Tibial artery (tissue), 4 donors: ENCODE measurements at regions not wholly inside any gene's neighbourhood (a gene's known extent, or its start where the extent isn't known, plus 50 kb on each side); places are given as distances from the start of the nearest gene placed in this dataset.

Source experiments
- DNase-seq, 2 donors: peaks; one replicate each; pipeline ENCODE4 v3.0.0-alpha.2; 2019
- H3K27ac ChIP-seq, 2 donors: fragments of 200-600 bp; sonication (generic) in 1 of 2; 1 replicate in 1 of 2; 2 replicates in 1 of 2; pipeline ENCODE4 v1.5.1; 2018 to 2019; ENCODE audit warnings: mild to moderate bottlenecking in 1 of 2
- H3K27me3 ChIP-seq, 2 donors: fragments of 200-600 bp; sonication (generic) in 1 of 2; one replicate each; pipeline versions ENCODE4 v1.5.1 to v1.6.0; 2016 to 2019
- H3K36me3 ChIP-seq, 3 donors: fragments of 200-600 bp; sonication (generic) in 2 of 3; one replicate each; pipeline ENCODE4 v1.5.1; 2016 to 2019; ENCODE audit warnings: mild to moderate bottlenecking in 2 of 3
- H3K4me1 ChIP-seq, 4 donors: fragments of 200-600 bp; sonication (generic) in 2 of 4; 1 replicate in 3 of 4; 2 replicates in 1 of 4; pipeline ENCODE4 v1.5.1; 2016 to 2019
- H3K4me3 ChIP-seq, 2 donors: fragments of 200-600 bp; sonication (generic) in 1 of 2; 1 replicate in 1 of 2; 2 replicates in 1 of 2; pipeline ENCODE4 v1.5.1; 2018 to 2019; ENCODE audit warnings: mild to moderate bottlenecking in 2 of 2
- H3K9me3 ChIP-seq, 3 donors: fragments of 200-600 bp; sonication (generic) in 1 of 3; one replicate each; pipeline ENCODE4 v1.5.1; 2016 to 2019
- intact Hi-C: fragments of 100-400 bp; cut with DNase I; formaldehyde crosslinking; loops from one replicate; pipeline ENCODE4 v1.15.0; 2023; ENCODE audit warnings: low total_unique reads
- TF ChIP-seq, protein P1 (sequence below), 2 experiments: fragments of 200-600 bp in 1 of 2; fragments of 450-650 bp in 1 of 2; IDR thresholded peaks; one replicate each; pipeline ENCODE4 v1.5.1; 2017 to 2019; ENCODE audit warnings: antibody characterized with exemption in 2 of 2, mild to moderate bottlenecking in 1 of 2, moderate library complexity in 1 of 2

DNA sequence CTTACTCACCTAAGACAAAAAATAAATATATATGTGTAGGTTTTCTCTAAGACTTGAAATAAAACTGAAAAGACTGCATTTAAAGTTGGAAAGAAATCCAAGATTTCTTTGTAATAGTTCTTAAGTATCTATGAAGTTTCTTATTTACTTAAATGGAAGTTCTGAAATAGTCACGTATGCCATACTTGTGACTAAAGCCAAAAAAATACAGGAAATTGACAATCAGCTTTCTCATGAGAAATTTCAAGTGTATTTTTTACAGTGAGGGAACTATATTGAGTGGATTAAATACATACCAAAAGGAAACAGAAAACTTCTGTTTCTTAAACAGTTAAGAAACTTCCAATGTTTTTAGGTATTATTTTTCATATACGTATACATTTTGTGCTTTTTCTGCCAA is 188.1 kb downstream of the DPY19L2 start:
- Histone ChIP-seq H3K27ac (no peak overlapping the region), H3K36me3 (no peaks in the 10 kb centered on the region), H3K4me3 (no peak overlapping the region), H3K4me1 (peaks cover 0 to 11% (median 0%) of the 10 kb centered on the region in 4 donors), H3K27me3 (no peaks in the 10 kb centered on the region), H3K9me3 (no peaks in the 10 kb centered on the region)
- DNase-seq = no peak
- intact Hi-C loops = no loop called here
- TF ChIP-seq, protein P1, sequence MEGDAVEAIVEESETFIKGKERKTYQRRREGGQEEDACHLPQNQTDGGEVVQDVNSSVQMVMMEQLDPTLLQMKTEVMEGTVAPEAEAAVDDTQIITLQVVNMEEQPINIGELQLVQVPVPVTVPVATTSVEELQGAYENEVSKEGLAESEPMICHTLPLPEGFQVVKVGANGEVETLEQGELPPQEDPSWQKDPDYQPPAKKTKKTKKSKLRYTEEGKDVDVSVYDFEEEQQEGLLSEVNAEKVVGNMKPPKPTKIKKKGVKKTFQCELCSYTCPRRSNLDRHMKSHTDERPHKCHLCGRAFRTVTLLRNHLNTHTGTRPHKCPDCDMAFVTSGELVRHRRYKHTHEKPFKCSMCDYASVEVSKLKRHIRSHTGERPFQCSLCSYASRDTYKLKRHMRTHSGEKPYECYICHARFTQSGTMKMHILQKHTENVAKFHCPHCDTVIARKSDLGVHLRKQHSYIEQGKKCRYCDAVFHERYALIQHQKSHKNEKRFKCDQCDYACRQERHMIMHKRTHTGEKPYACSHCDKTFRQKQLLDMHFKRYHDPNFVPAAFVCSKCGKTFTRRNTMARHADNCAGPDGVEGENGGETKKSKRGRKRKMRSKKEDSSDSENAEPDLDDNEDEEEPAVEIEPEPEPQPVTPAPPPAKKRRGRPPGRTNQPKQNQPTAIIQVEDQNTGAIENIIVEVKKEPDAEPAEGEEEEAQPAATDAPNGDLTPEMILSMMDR (IDR thresholded peaks at IDR 0.05) = no peak

DNA sequence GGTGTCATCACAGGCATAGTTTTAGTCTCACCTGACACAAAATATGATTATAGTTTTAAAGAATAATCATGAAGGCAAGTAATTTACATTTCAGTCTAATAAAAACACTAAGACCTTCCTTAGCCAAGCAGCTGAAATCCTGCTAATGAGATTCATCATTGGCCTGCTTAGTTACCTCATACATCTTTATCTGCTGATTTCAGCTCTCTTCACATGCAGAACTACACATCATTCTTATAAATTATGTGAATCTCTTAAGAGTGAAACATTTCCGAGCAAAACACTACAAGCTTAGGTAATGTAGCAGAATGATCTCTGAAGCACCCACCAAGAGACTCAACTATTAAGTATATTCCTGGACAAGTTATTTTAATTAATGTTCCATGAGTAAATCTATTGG is 198.1 kb downstream of the DPY19L2 start:
- no peaks in the 10 kb centered on the region for H3K27me3 ChIP-seq
- no peaks in the 10 kb centered on the region for H3K36me3 ChIP-seq
- intact Hi-C loops = no loop called here
- H3K4me1 ChIP-seq = peaks cover 0 to 23% (median 4%) of the 10 kb centered on the region in 4 donors
- H3K4me3 ChIP-seq = no peak overlapping the region
- H3K9me3 ChIP-seq = no peaks in the 10 kb centered on the region
- no peak overlapping the region for H3K27ac ChIP-seq
- TF ChIP-seq, protein P1 (IDR thresholded peaks at IDR 0.05) = no peak
- DNase-seq = no peak

DNA sequence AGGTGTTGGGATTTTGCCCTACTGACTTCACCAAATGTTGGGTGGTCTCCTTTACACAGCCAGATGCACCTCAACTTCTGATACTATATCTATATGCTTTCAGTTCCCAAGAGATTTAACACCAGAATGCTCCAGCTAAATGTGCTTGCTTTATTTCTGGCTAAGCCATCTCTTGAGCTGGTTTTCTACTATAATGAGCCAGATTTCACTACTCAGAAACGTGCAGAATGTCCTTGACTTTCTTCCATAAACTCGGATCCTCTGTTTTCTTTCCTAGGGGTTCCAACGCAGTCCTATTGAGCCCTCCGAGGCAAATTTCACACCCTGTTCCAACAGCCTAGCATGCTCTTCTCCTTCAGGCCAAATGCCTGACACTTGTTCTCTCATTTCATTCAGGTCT is 200.3 kb downstream of the DPY19L2 start:
- H3K4me1 ChIP-seq = peaks cover 0 to 23% (median 4%) of the 10 kb centered on the region in 4 donors

DNA sequence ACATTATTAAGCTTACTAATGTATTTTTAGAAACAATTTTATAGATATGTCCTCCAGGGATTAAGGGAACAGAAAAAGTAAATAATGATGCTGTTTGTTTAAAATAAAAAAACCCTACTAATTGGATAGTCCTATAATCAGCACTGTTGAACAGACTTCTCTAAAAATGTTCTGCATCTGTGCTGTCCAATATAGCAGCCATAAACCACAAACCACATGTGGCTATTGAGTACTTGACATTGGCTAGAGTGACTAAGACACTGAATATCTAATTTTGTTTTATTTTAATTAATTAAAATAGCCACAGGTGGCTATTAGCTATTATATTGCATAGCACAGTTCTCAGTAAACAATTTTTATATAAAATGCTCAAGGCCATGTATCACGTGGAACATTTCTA is 210.4 kb downstream of the DPY19L2 start:
- intact Hi-C loops = no loop called here
- Histone ChIP-seq H3K27me3 (no peaks in the 10 kb centered on the region), H3K27ac (no peak overlapping the region), H3K36me3 (no peaks in the 10 kb centered on the region), H3K9me3 (no peaks in the 10 kb centered on the region), H3K4me3 (no peak overlapping the region), H3K4me1 (peaks cover 0 to 8% (median 0%) of the 10 kb centered on the region in 4 donors)
- no peak for DNase-seq
- TF ChIP-seq, protein P1 (IDR thresholded peaks at IDR 0.05) = no peak

More for the DNA sequence above, 200.3 kb downstream of the DPY19L2 start:
- TF ChIP-seq, protein P1 (IDR thresholded peaks at IDR 0.05) = no peak
- Histone ChIP-seq H3K9me3 (no peaks in the 10 kb centered on the region), H3K4me3 (no peak overlapping the region), H3K27ac (peak overlapping the region; percentile 21 to 66), H3K27me3 (no peaks in the 10 kb centered on the region), H3K36me3 (no peaks in the 10 kb centered on the region)
- intact Hi-C loops = no loop called here
- DNase-seq = no peak

DNA sequence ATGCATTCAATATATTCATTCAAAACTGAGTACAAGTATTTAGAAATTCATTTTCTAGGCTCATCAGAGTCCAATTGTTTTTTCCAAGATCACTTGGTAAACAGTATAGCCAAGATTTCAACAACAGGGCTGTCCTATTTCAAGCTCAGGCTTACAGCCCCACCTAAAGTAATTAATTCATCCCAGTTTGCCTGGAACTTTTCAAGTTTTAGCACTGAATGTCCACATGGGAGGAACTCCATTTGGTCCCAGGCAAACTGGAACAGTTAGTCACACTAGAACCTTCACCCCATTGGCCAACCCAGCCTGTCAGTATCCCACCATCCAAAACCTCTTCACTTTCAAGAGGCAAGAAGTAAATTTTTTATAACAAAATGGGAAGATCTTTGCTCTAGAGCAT is 210.9 kb downstream of the DPY19L2 start:
- Histone ChIP-seq H3K4me3 (no peak overlapping the region), H3K27ac (no peak overlapping the region), H3K4me1 (peaks cover 0 to 8% (median 0%) of the 10 kb centered on the region in 4 donors), H3K36me3 (no peaks in the 10 kb centered on the region), H3K9me3 (no peaks in the 10 kb centered on the region), H3K27me3 (no peaks in the 10 kb centered on the region)
- no peak for DNase-seq
- intact Hi-C loops = no loop called here
- TF ChIP-seq, protein P1 (IDR thresholded peaks at IDR 0.05) = no peak

DNA sequence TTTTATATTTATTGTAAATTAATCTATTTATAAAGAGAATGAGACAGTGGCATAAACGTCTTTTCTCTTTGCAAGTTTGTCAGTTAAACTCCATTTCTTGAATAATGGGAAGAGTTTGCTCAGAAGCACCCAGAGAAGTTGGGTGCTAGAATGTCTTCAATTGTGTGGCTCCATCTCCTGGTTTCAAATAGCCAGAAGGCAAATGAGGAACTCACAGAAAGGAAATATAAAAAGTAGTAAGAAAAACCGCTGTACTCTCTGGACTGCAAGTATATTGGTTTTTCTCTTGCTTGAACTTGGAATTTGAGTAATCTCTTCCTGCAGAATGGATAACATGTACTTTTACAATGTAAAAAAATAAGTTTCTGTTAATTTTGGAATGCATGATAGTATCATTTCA is 217.5 kb downstream of the DPY19L2 start:
- Histone ChIP-seq H3K4me1 (peaks cover 0 to 15% (median 0%) of the 10 kb centered on the region in 4 donors), H3K27ac (no peak overlapping the region), H3K9me3 (no peaks in the 10 kb centered on the region), H3K27me3 (no peaks in the 10 kb centered on the region), H3K36me3 (no peaks in the 10 kb centered on the region), H3K4me3 (no peak overlapping the region)
- intact Hi-C loops = no loop called here
- DNase-seq = no peak
- TF ChIP-seq, protein P1 (IDR thresholded peaks at IDR 0.05) = no peak
